HEK293T (cell line): ENCODE measurements at regions not wholly inside any gene's neighbourhood (a gene's known extent, or its start where the extent isn't known, plus 50 kb on each side); places are given as distances from the start of the nearest gene placed in this dataset.

Experiments
- CTCF ChIA-PET: fragments of 350-600 bp; formaldehyde crosslinking; extraction: SDS; loops from one replicate; lab custom pipeline; 2021; ENCODE audit warnings: antibody characterized with exemption, inconsistent platforms; lab: Yijun Ruan, JAX
- POLR2A ChIA-PET: fragments of 350-600 bp; formaldehyde crosslinking; extraction: SDS; loops from one replicate; lab custom pipeline; 2020; ENCODE audit warnings: antibody characterized with exemption, inconsistent platforms; lab: Yijun Ruan, JAX
- DNase-seq: peaks from one replicate; pipeline ENCODE4 v3.0.0; 2012; ENCODE audit warnings: mixed read lengths; ENCODE audit errors: extremely low spot score
- ARNT ChIP-seq: fragments of 450-650 bp; IDR thresholded peaks from 2 replicates; pipeline ENCODE4 v1.6.1; 2017; ENCODE audit warnings: mild to moderate bottlenecking
- BHLHE40 ChIP-seq: fragments of 450-650 bp; IDR thresholded peaks from 2 replicates; pipeline ENCODE4 v1.6.1; 2016; ENCODE audit warnings: mild to moderate bottlenecking, moderate library complexity, borderline replicate concordance
- CTBP1 ChIP-seq: fragments of 450-650 bp; IDR thresholded peaks from 2 replicates; pipeline ENCODE4 v1.6.1; 2016; ENCODE audit warnings: borderline replicate concordance
- ELF4 ChIP-seq: fragments of 450-650 bp; IDR thresholded peaks from 2 replicates; pipeline ENCODE4 v1.6.1; 2017; ENCODE audit warnings: antibody characterized with exemption
- FOXA1 ChIP-seq: fragments of 450-650 bp; IDR thresholded peaks from 2 replicates; pipeline ENCODE4 v1.6.1; 2016; ENCODE audit warnings: mild to moderate bottlenecking
- FOXK2 ChIP-seq: fragments of 450-650 bp; IDR thresholded peaks from 2 replicates; pipeline ENCODE4 v1.6.1; 2016; ENCODE audit warnings: mild to moderate bottlenecking
- FOXM1 ChIP-seq: fragments of 450-650 bp; IDR thresholded peaks from 2 replicates; pipeline ENCODE4 v1.6.1; 2017; ENCODE audit warnings: mild to moderate bottlenecking, borderline replicate concordance
- HDGF ChIP-seq: fragments of 450-650 bp; IDR thresholded peaks from 2 replicates; pipeline ENCODE4 v1.6.1; 2017; ENCODE audit warnings: antibody characterized with exemption, borderline replicate concordance
- L3MBTL2 ChIP-seq: fragments of 450-650 bp; conservative IDR thresholded peaks from 2 replicates; pipeline ENCODE4 v1.6.1; 2016; ENCODE audit warnings: mild to moderate bottlenecking
- LEF1 ChIP-seq: fragments of 450-650 bp; IDR thresholded peaks from 2 replicates; pipeline ENCODE4 v1.6.1; 2017; ENCODE audit warnings: mild to moderate bottlenecking, borderline replicate concordance
- NFRKB ChIP-seq: fragments of 450-650 bp; IDR thresholded peaks from 2 replicates; pipeline ENCODE4 v1.6.1; 2016; ENCODE audit warnings: mild to moderate bottlenecking, moderate library complexity
- SP1 ChIP-seq: fragments of 450-650 bp; IDR thresholded peaks from 2 replicates; pipeline ENCODE4 v1.6.1; 2017
- SUZ12 ChIP-seq: fragments of 450-650 bp; IDR thresholded peaks from 2 replicates; pipeline ENCODE4 v1.6.1; 2016; ENCODE audit warnings: mild to moderate bottlenecking
- TARDBP ChIP-seq: fragments of 450-650 bp; IDR thresholded peaks from 2 replicates; pipeline ENCODE4 v1.6.1; 2016
- ZNF384 ChIP-seq: fragments of 450-650 bp; IDR thresholded peaks from 2 replicates; pipeline ENCODE4 v1.6.1; 2016
- TF ChIP-seq, protein P1 (sequence below): fragments of 450-650 bp; IDR thresholded peaks from 2 replicates; pipeline ENCODE4 v1.6.1; 2016

DNA sequence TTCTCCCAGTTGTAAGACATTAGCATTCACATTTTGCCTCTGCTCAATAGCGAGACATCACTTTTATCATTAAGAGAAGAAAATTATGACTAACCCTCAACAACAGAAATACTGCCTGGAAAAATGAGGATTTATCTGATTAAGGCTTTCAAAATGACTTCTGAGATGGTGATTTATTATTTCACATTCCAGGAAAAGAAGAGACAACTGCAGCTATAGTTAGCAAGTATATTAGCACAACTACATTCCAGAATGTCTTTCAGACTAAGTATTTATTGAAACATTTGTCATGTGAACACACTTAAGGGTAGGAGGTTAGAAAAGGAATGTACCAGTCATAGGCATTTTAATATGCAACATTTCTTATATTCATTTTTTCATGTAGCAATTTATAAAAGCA, 162.0 kb downstream of the IQUB start:
- POLR2A ChIA-PET: no interaction called here
- TF ChIP-seq ELF4 (no peak), SUZ12 (no peak), BHLHE40 (no peak), FOXK2 (no peak), TARDBP (no peak), ARNT (no peak), NFRKB (no peak), LEF1 (no peak), L3MBTL2 (no peak)
- TF ChIP-seq, protein P1, sequence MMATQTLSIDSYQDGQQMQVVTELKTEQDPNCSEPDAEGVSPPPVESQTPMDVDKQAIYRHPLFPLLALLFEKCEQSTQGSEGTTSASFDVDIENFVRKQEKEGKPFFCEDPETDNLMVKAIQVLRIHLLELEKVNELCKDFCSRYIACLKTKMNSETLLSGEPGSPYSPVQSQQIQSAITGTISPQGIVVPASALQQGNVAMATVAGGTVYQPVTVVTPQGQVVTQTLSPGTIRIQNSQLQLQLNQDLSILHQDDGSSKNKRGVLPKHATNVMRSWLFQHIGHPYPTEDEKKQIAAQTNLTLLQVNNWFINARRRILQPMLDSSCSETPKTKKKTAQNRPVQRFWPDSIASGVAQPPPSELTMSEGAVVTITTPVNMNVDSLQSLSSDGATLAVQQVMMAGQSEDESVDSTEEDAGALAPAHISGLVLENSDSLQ: no peak
- DNase-seq: no peak
- CTCF ChIA-PET: no interaction called here

DNA sequence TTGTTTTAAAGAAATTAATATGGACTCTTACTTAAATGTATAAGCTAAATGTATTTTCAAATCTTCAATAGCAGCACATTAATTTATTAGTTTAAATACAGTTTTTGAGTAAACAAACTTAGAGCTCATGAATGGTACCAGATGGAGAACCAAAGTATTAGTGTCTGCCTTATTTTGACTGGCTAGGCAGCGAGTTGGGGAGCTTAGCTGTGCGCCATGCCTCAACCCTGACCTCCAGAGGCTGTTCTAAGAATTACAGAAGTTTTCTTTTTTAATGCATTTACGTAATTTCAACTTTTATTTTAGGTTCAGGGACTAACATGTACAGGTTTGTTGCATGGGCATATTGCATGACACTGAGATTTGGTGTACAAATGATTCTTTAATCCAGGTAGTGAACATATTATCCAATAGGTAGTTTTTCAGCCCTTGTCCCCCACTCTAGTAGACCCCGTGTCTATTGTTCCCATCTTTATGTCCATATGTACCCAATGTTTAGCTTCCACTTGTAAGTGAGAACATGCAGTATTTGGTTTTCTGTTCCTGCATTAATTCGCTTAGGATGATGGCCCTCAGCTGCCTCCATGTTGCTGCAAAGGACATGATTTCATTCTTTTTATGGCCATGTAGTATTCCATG, 166.8 kb downstream of the IQUB start:
- ChIA-PET CTCF (interaction anchor here (0.6 to 1.3 kb wide), 6 partner anchors 9 to 1684 kb away, joined by 3 to 5 read pairs (median 3); no protein-coding TSS in a partner anchor), POLR2A (no interaction called here)
- no peak for TF ChIP-seq FOXM1
- no peak for TF ChIP-seq HDGF
- peak; percentile 57 for DNase-seq

DNA sequence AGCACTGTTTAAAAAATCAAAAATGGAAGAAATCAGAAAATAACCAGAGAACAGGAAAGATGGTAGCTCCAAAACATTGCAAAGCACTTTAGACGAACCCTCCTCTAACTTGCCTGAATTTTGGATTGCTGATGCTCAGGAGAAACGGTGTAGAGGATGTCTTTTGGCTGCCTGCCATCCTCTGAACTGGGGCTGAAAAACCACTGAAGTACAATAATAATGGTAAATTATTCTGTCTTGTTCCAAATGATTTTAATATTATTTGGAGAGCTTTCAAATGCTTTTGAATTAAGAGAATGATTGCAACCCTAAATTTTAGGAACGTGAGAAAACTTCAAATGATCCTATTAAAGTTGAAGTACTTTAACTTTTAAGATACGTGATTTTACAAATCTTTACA, 167.3 kb upstream of the SLC13A1 start:
- TF ChIP-seq ZNF384: no peak
- no peak for TF ChIP-seq SUZ12
- no peak for TF ChIP-seq CTBP1
- no peak for TF ChIP-seq TARDBP
- no peak for TF ChIP-seq FOXK2
- no peak for TF ChIP-seq HDGF
- no peak for TF ChIP-seq L3MBTL2
- TF ChIP-seq ARNT: no peak
- TF ChIP-seq FOXA1: no peak
- TF ChIP-seq LEF1: no peak
- TF ChIP-seq, protein P1: no peak
- TF ChIP-seq SP1: no peak
- TF ChIP-seq NFRKB: no peak
- DNase-seq: no peak
- ChIA-PET POLR2A (no interaction called here), CTCF (interaction anchor here (0.9 to 1.3 kb wide), 4 partner anchors 8 to 211 kb away, joined by 3 to 5 read pairs (median 4); no protein-coding TSS in a partner anchor)

DNA sequence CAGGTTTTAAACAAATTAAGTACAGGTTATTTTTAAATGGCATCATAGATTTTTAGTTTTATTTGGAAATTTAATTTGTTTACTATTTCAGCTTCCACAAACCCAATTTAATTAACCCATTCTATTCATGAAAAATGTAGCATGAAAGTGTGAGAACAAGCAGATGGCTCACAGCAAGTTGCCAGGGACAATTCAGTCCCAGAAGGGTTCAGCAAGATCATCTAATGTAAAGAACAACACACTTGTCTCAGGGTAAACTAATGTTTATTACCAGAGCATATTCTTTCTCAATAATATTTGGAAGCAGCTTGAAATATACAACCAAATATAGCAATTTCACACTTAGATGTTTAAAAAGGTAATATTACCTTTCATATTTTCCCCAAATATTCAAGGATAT, 166.9 kb upstream of the SLC13A1 start:
- no peak for DNase-seq
- ChIA-PET POLR2A (no interaction called here), CTCF (interaction anchor here (0.9 to 1.2 kb wide), 2 partner anchors 12 to 191 kb away, joined by 3 read pairs; no protein-coding TSS in a partner anchor)
- TF ChIP-seq TARDBP: no peak
- no peak for TF ChIP-seq FOXM1
- no peak for TF ChIP-seq NFRKB
- no peak for TF ChIP-seq ARNT
- no peak for TF ChIP-seq FOXK2
- no peak for TF ChIP-seq SUZ12
- TF ChIP-seq, protein P1: no peak
- TF ChIP-seq HDGF: no peak
- no peak for TF ChIP-seq CTBP1
- TF ChIP-seq LEF1: no peak
- no peak for TF ChIP-seq BHLHE40
- no peak for TF ChIP-seq ELF4
- TF ChIP-seq ZNF384: no peak

DNA sequence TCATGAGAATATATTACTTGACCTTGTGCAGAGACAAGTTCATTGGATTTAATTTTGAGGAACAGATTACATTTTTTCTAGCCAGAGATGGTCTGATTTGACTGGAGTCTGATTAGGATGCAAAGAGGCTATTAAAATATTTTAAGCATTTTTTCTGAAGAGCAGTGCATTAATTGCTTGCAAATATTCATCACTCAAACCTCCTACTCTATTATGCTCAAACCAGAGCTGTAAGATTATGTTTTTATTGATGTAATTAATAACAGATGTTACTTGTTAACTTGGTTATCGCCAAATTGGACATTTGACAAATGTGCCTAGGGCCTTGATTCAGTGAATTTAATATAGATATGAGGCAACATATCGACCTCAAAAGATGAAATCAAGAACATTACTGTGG, 160.9 kb upstream of the SLC13A1 start:
- no peak for DNase-seq
- TF ChIP-seq SP1 (no peak), BHLHE40 (no peak), ELF4 (no peak), HDGF (no peak), TARDBP (no peak), ARNT (no peak), FOXM1 (no peak), LEF1 (no peak)
- TF ChIP-seq, protein P1: no peak
- CTCF ChIA-PET: no interaction called here
- POLR2A ChIA-PET: no interaction called here

DNA sequence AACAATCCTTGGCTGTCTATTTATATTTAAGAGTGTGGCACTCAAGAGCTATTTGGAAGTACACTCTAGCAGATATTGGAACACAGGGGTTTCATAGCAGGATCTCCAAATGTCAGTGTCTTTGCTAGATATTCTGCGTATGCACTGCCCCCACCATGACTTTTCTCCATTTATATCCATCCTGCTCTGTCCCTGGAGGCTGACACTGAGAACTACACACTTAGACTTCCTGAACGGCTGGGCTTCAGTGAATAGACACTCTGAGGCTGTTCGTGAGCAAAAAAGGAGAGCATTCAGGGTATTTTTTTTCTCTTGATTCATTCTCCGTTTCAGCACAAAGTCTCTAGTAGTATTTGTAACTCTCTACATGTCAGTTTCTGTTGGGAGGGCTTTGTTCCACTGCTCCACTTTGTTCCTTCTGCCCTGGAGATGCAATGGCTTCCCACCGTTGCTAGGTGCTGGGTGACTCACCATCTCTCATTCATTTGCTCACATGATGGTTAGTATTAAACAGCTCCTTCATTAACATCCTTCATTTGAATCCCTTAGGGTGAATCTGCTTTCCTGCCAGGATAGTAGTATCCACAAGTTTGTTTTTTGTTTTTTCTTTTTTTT, 155.9 kb upstream of the SLC13A1 start:
- DNase-seq: peak; percentile 40
- TF ChIP-seq L3MBTL2: no peak
- TF ChIP-seq ARNT: no peak
- no peak for TF ChIP-seq BHLHE40
- TF ChIP-seq, protein P1: no peak
- no peak for TF ChIP-seq CTBP1
- no peak for TF ChIP-seq NFRKB
- TF ChIP-seq FOXK2: no peak
- TF ChIP-seq ELF4: no peak
- no peak for TF ChIP-seq FOXA1
- no peak for TF ChIP-seq SUZ12
- TF ChIP-seq SP1: no peak
- no peak for TF ChIP-seq FOXM1
- TF ChIP-seq HDGF: no peak
- TF ChIP-seq TARDBP: no peak
- no peak for TF ChIP-seq LEF1
- no peak for TF ChIP-seq ZNF384
- ChIA-PET POLR2A (no interaction called here), CTCF (no interaction called here)
